CD4-positive, alpha-beta T cell treated with Interleukin-21 for 1 hour (primary cell): ENCODE measurements at regions not wholly inside any gene's neighbourhood (a gene's known extent, or its start where the extent isn't known, plus 50 kb on each side); places are given as distances from the start of the nearest gene placed in this dataset.
"Not testable (repeated sequence)": the region's sequence is repeated elsewhere in the genome, so short reads cannot be mapped to it uniquely, and the experiment has no call there.

Source experiments
- DNase-seq: peaks from one replicate; pipeline ENCODE4 v3.0.0-alpha.2; 2020

DNA sequence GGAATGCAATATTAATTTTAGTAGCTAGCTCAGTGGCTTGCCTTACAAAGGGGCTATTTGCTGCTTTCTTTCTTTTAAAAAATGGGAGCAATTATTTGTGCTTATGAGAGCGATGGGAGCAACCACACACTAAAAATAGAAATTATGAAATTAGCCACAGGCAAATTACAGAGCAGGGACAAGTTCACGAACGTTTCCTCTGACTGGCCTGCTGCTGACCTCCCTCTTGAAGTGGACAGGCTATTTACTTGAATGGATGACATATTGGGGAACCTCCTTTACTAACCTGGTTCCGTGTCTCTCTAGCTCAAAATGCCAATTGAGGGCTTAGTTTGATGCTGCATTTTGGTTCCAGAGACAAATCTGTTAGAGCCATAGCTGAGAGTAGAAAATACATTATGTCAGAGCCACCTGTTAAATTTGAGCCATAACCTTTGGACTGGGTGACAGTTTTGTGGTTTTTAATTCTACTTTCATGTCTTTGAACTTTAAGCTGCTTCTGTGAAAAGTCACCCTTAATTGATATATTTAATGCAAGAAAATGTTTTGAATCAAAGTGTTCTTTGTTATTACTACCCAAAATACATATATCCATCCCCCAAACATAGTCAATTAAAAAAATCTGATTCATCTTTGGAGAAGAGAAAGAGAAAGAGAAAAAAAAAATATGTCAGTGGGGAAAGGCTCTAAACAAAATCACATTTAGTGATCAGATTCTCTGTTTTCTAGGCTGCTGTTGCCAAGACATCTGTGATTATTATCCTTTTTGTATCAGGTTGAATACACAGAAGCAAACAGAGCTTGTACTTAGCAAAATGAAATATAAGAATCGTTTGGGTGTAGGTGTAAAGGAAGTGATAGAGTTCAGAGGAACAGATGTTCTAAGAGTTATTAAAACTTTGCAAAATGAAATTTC is 351.9 kb downstream of the ADGRL2 start:
- DNase-seq, result no peak

DNA sequence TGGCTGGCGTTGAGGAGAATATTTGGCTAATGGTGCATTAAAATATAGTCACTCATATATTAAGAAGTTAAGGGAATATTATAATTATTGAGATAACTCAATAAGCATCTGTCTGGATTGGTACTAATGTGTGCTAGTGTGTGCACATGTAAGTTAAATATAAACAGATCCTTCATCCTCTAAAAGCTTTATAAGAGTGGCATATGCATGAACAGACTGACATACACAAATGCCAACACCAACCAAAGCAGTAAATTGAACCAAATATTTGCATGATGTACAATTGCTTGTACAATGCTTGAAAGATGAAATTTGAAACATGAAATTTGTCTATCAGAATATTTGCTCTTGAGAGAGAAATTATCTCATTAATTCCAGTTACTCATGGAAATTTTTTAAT is 344.9 kb downstream of the ADGRL2 start:
- DNase-seq, result no peak

DNA sequence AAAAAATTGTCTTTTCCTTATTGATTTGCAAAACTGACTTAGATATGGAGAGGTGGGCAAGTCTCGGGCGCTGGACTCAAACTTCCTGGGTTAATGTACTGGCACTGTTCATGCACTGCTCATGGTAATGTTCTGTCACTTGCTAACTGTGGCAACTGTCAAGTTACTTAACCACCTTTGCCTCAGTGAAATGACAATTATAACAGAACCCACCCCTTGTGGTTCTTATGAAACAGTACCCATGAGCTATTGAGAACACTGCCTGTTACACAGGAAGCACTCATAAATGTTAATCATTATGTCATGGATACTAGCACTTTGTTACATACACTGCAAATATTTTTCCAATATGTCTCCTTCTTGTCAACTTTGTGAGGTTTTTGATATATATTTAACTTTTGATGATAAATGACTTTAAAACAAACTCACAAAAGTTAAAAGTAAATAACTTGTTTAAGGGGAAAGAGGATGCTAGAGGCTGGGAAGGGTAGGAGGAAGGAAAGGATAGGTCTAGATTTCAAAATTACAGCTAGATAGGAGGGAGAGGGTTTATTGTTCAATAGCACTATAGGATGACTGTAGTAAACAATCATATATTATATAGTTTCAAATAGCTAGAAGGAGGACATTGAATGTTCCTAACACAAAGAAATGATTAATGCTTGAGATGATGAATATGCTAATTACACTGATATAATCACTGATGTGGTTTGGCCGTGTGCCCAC is 342.5 kb downstream of the ADGRL2 start:
- no peak for DNase-seq

DNA sequence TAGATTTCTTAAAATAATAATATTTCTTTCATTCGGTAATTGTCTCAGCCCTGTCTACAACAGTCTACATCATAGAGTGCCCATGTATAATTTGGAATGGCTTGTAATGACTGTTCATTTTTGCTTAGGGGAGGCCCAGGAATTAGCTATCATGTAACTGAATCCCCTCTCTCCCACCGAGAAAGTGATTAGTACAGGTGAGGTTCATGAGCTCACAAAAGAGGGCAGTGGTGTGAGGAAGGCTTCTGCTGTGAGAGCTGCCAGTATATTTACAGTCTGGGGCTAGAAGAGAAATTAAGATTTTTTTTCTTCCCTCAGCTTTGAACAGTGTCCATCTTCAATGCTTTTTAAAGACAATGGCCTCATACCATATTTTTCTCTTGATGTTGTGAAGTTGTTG is 340.7 kb downstream of the ADGRL2 start:
- DNase-seq, result no peak

DNA sequence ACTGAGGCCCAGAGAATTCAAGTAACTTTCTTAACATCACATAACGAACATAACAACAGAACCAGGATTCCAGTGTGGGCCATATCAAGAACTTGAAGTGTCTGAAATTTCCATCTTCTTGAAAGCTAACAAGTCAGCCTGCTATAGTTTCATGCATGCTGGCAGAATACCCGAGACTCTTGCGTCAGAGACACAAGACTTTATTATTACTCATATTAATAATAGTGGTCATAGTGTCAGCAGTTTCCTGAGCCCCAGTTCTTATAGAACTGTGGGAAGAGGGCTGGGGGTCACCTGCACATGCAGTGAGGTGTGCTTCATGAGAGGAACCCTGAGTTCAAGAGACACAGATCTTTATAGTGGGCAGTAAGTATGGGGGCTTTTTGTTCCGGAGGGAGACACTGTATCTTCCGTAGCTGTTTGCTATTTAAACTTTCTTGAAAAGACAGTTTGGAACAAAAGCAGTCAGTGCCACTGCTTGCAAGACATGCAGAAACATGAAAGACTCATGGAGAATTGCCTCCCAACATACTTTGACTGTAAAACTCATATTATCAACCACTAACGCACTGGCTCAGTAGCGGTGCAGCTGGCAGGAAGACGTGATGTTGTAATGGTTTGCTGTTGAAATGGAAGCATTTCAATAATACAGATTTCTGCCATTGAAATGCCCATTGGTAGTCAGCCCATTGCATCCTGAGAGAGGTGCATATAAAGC is 339.2 kb downstream of the ADGRL2 start:
- no peak for DNase-seq

DNA sequence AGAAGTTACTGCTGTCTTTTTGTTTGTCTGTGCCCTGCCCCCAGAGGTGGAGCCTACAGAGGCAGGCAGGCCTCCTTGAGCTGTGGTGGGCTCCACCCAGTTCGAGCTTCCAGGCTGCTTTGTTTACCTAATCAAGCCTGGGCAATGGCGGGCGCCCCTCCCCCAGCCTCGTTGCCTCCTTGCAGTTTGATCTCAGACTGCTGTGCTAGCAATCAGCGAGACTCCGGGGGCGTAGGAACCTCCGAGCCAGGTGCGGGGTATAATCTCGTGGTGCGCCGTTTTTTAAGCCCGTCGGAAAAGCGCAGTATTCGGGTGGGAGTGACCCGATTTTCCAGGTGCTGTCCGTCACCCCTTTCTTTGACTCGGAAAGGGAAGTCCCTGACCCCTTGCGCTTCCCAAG is 335.6 kb downstream of the ADGRL2 start:
- DNase-seq, result not testable (repeated sequence)

DNA sequence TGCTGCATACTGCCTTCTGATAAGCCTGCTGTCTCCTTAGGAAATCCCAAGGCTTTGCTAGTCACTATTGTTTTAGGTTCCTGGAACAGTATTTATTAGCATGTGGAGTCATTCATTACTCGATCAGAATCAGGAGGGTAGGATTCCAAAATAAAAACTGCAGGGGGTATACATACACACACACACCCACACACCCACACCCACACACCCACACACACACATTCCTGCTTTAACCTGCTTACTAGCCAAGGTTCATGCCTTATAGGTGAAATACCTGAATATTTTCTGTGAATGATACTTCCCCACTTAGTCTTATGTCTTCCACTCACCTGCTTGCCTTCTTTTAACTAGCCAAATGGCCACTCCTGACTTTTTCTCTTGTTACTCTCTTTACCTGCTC is 325.1 kb downstream of the ADGRL2 start:
- no peak for DNase-seq

DNA sequence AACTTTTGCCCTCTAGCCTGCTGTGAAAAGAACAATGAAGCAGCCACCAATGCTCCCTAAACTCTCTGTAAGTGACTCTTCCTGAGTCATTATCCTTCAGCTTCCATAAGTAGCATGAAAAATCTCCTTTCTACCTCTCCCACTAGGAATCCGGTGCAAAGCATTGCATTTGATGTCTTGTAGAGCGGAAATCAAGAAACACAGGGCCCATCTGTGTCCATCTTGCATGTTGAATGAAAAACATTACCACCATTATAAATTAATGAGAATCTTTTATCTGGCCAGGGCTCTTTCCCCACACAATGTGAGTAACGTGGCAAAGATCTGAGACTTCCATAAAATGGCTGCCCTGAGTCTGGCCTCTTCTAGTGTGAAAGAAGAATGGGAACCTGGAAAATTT is 324.4 kb downstream of the ADGRL2 start:
- DNase-seq, result no peak

DNA sequence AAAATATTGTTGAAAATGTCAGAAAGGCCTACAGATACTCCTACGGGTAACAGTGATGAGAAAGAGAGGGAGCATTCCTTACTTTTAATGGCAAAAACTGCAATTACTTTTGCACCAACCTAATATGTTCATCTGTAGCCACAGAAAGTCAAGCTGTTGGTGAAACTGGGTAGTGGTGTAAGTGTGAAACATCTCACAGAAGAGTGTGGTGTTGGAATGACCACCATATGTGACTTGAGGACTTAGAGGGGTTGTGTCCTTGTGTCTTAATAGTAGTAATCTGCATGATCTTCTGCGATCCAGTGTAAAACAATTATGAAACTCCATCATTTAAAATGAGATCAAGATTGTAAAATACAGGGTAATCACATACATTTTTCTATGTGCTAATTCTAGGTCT is 320.7 kb downstream of the ADGRL2 start:
- DNase-seq, result no peak

DNA sequence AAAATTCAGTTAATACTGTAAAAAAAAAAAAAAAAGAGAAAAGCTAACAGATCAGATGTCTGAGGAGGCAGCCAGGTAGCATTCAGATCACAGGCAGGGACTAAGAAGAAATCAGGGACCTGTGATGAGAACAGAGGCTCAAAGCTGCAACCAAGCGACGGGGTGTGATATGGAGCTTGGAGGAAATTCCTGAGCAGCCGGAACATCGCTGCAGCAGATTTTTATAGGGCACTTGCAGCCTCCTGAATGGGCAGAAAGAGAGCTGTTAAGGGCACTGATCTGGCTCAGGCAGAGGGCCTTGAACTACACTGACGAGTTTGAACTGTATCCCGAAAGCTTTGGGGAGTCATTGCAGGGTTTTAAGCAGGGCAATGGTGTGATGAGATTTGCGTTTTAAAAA is 315.4 kb downstream of the ADGRL2 start:
- DNase-seq, result no peak

DNA sequence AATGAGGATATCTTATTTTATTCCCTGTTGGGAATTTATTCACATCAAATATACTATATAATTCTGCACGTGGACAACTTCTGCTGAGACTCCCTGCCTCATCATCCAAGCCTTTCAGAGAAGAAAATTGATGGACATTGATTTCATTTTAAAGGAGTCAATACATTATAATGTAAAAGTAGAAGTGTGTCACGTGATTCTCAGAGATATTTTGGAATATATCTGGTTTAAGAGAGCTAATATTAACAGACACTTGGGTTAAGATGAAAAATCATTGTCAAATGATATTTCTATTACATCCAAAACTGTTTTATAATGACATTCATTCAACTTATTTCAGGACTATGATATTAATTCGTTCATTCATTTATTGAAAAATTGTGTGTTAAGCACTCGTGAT is 314.2 kb downstream of the ADGRL2 start:
- DNase-seq, result no peak

DNA sequence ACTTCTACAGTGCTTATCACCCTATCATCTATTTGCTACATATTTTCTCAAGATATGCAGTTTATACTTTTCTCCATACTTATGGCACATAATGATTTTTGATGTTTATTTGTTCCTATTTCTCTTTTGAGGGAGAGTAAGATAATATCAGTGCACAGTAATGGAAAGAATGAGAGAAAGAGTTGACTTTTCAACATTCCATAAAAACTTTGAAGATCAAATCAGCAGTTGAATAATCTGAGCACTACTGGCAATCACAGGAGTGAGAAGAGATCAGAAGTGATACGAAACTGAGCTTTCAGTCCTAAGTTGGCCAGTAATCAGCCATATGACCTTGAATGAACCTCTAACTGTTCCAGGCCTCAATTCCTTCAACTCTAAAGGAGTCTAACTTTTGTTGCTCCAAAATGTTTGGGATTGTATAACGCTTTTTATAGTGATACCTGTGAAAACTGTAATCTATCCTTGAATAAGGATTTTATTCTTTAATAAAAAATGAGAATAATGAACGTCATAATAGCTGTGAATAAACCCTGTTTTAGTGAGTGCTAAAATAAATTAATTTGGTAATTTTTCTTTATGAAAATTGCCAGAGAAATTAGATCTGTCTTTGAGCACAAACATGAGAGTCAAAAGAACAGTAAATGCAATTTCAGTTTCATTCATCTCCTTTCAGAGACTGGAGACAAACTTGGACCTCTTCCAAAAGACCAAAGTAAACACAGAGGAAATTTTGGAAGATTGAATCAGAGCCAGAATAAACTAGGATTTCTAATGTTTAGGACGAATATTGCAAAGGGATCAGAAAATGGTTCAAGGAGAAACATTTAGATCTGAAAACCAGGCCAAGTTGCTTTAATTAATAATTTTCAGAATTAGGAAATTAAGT is 309.9 kb downstream of the ADGRL2 start:
- DNase-seq, result no peak

DNA sequence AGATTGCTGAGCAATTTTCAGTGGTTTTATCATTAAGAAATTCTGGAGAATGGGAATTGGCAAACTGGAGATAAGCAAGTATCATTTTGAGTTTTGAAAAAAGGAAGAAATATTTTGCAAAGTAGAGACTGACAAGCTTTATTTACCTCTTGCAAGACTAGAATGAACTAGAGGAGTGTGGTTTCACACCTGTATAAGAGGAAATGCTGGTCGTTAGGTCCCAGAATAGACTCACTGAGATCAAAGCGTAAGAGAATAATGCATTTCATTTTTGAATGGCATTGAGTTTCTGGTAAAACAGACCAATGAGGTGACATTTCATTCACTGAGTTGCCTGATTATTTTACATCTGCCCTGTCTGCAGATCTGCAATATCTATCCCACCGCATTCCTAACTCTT is 308.1 kb downstream of the ADGRL2 start:
- no peak for DNase-seq

DNA sequence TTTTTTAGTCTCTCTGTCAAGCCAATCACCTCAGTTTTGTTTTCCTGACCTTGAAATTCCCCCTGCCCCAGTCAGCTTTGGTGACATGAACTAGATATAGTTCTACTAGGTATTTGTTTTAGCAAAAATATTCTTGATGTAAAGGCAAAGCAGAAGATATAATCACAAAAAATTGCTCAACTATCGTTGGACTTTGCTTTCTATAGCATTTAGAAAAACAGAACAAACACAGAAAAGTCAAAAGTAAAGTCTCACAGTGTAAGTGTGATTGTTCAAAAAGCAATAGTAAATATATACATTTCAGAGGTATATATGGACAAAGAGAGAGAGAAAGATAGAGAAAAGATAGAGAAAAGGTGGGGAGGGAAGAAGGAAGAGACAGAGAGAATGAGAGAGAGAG is 305.9 kb downstream of the ADGRL2 start:
- no peak for DNase-seq

DNA sequence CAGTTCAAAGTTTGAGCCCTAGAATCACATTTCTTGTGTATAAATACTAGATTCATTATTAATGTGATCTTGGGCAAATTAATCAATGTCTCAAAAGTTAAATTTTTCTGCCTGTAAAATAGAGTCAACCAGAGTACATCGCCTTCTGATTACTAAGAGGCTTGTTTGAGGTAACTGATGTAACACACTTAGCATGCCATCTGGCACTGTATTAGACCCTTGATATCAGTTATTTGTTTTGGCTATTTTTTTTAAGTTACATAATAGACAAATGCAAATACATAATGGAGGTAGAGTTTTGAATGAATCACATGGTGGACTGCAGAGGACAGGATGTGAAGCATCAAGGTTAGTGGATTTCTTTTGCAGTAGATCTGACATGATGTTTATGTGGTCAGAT is 298.4 kb downstream of the ADGRL2 start:
- no peak for DNase-seq

DNA sequence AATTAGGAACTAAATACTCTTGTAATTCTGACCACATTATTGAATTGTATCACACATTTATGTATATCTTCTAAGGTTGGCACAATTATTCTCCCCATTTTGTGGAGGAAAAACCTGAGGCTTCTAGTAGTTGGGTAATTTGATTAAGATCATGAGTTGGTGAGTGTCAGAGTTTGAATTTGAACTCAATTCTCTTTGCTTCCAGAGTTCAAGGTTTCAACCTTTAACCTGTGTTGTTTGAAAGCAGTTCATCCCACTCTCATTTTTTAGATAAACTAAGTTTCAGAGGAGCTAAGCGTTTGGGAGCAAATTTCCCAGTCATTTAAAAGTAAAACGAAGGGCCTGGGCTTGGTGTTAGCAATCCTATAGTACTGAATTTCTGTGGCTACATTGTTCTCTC is 293.4 kb downstream of the ADGRL2 start:
- no peak for DNase-seq

DNA sequence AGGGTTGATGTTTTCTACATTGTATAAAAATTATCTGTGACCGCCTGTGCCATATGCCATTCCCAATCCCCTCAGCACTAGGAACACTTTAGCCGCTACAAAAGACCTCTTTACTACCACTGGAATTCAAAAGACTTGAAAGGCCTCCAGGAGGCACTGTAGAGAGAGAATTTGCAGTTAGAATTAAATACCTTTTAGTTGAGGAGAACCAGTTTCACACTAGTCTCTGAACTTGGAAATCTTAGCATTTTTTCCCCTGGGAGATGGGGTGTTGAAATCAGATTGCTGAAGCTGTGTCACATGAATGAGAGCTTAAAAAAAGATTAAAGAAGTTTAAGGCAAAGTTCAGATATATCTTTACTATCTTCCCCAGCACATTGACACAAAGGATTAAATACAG is 291.0 kb downstream of the ADGRL2 start:
- no peak for DNase-seq

DNA sequence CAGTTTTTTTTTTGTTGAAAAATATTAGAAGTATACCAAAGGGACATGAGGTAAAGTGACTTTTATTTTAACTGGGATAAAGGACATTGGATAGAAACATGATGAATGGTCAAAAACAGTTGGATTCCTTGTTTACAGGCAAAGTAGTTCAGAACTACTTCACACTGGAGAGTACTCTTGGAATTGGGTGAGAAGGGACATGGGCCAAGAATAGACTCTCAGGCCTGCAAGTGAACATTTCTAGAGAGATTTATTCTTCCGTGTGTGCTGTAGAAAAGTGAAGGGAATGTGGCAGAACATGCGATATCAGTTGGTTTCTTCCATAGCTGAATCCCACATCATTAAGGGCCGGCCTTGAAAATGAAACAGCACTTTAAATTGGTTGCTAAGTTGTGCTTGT is 290.5 kb downstream of the ADGRL2 start:
- no peak for DNase-seq

DNA sequence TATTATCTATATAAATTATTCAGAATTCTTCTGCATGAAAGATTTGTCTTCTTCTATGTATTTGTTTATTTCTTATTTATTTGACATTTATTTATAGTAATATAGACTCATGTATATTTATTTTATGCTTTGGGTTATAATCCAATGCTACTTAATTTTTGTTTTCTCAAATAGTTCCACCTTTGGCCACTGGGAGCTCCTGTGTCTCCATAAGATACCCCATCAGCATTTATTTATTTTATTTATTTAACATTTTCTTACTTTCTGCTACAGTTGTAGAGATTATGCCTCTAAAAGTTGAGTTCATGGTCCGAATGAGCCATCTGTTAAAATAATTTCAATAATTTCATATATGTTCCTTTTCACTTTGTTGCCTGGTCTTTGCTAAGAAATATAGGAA is 289.4 kb downstream of the ADGRL2 start:
- DNase-seq, result no peak

DNA sequence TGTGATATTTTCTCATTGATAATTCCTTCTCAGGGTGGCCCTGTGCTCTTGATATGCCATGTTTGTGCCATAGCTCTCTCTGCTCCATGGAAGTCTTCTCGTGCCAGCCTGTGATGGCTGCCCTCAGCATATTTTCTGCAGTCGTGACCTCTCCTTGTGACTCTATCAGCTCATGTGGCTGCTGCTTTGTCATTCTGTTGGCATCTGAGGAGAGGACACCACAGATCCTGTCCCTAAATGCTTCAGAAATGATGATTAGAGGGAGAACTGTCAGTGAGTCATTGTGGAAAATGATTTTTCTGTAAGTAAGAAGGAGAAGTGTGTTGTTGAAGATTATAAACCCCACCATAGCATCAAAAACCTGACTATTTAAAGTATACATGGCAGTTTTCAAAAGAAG is 286.0 kb downstream of the ADGRL2 start:
- no peak for DNase-seq

DNA sequence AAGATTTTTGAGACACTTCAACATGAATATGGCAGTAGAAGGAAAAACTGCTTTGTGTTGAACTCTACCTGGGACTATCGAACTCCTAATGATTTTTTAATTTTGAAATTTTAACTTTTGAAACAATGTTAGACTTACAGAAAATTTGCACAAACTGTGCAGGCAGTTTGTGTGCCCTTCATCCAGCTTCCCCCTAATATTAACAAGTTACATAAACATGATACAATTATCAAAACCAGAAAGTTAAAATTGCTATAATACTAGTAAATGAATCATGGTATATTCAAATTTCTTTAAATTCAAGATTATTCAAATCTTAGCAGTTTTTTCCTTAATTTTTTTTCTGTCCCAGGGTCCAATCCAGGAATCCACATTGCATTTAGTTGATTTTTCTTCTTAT is 278.9 kb downstream of the ADGRL2 start:
- no peak for DNase-seq

DNA sequence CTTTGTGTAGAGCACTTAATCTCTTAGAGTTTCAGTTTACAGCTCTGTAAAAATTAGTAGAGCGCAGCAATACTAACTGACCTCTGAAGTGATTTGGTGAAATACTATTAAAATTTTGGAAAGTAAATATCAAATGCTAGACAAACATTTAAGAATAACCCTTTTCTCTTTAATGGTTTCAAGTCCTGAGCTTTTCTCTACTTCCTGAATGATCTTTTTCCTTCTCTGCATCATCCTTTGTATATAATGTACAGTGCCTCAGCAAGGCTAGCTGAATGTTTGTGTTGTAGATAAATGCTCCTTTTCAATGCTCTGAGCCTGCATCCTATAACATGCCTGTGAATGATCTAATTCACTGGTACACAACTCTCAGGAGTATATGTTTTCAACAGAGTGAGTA is 272.9 kb downstream of the ADGRL2 start:
- no peak for DNase-seq

DNA sequence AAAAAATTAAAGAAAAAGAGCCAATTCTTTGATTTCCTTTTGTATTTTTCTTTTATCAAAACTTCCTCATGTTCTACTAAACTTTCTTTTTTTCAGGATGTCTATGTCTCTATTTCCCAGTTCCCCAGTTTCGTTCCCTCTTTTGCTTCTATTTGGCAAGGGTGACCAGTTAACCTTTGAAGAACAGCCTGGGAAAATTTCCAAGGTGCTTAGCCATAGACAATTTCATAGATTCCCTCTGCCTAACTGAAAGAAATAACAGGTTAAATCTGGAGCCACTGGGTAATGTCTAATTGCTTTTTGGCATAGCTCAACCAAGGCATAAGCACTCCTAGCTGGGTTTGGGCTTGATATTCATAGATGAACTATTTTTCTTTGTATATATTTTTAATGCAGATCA is 272.3 kb downstream of the ADGRL2 start:
- no peak for DNase-seq
